Adrenal gland (tissue), 9 donors: ENCODE measurements at regions not wholly inside any gene's neighbourhood (a gene's known extent, or its start where the extent isn't known, plus 50 kb on each side); places are given as distances from the start of the nearest gene placed in this dataset.

Experiments used
- DNase-seq, 7 donors: peaks; one replicate each; pipeline ENCODE4 v3.0.0-alpha.2; 2019 to 2020
- H3K27ac ChIP-seq, 5 donors: fragments of 200-600 bp; sonication (generic) in 4 of 5; 1 replicate in 3 of 5; 2 replicates in 2 of 5; pipeline versions ENCODE4 v1.5.1 to v1.8.0; 2016 to 2020; ENCODE audit warnings: mild to moderate bottlenecking in 1 of 5
- H3K27me3 ChIP-seq: fragments of 200-600 bp; 2 replicates; pipeline ENCODE4 v1.8.0; 2021
- H3K36me3 ChIP-seq, 2 donors: fragments of 200-600 bp; replicated peaks in 1 of 2; 1 replicate in 1 of 2; 2 replicates in 1 of 2; pipeline versions ENCODE4 v1.5.1 to v1.8.0; 2018 to 2022
- H3K4me1 ChIP-seq, 2 donors: fragments of 200-600 bp; replicated peaks in 1 of 2; 1 replicate in 1 of 2; 2 replicates in 1 of 2; pipeline versions ENCODE4 v1.5.1 to v1.8.0; 2018 to 2021
- H3K4me3 ChIP-seq, 4 donors: fragments of 200-600 bp; sonication (generic) in 3 of 4; one replicate each; pipeline ENCODE4 v1.5.1; 2016 to 2018
- H3K9me3 ChIP-seq, 3 donors: fragments of 200-600 bp; sonication (generic) in 1 of 3; replicated peaks in 1 of 3; 1 replicate in 2 of 3; 2 replicates in 1 of 3; pipeline versions ENCODE4 v1.5.1 to v1.8.0; 2016 to 2021
- POLR2A ChIP-seq, 2 donors: fragments of 450-650 bp; IDR thresholded peaks; one replicate each; pipeline ENCODE4 v1.6.1; 2017; ENCODE audit warnings: antibody characterized with exemption in 2 of 2, mild to moderate bottlenecking in 2 of 2, moderate library complexity in 1 of 2
- WGBS, 4 donors: extraction: QIAGEN DNeasy Blood & Tissue Kit in 2 of 4; methylation state at CpG; one replicate each; pipeline versions ENCODE4 v1.1.5 to v1.1.7; 2013 to 2017; 5-methylcytosine and 5-hydroxymethylcytosine counted together
- intact Hi-C, 2 donors: fragments of 100-400 bp; cut with DNase I; formaldehyde crosslinking; loops; one replicate each; pipeline versions ENCODE4 v1.14.1 to v1.15.0; 2022 to 2023
- TF ChIP-seq, protein P1 (sequence below), 6 experiments: fragments of 450-650 bp in 4 of 6; fragments of 200-600 bp in 2 of 6; sonication (generic) in 1 of 6; IDR thresholded peaks; 1 replicate in 5 of 6; 2 replicates in 1 of 6; pipeline versions ENCODE4 v1.5.1 to v1.8.0; 2016 to 2021; ENCODE audit warnings: antibody characterized with exemption in 6 of 6, mild to moderate bottlenecking in 2 of 6, moderate library complexity in 1 of 6
- donor health status: healthy with polysubstance abuse.
- donor health status: Bipolar disorder and iron deficiency.
- donor health status: DM: yes; HTN: yes; CAD: no.
- donor health status: DM: no; HTN: no; CAD: no.
- donor health status: DM: no; HTN: no; CAD: no.

DNA sequence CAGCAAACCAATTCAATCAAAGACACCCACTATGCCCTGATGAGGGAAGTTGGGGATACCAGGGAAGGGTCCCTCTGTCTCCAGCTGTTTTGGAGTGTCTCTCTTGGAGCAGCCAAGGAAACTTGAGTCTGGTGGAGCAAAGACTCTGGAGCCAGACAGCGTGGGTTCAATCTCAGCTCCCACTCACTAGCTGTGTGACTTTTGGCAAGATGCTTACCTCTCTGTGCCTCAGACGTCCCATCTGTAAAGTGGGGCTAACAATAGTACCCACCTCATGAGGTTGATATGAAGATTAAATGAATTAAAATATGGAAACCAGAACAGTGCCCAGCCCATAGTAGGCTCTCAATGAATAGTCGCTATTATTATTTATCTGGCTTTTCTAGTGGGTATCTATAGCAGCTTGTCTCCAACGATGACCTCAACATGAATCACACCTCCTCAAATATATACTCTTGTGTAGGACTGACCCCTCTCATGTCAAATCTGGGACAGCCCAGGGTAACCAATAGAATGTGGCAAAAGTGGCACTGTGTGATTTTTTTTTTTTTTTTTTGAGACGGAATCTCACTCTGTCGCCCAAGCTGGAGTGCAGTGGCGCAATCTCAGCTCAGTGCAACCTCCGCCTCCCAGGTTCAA, 99.2 kb upstream of the FOXP4 start:
- H3K27ac ChIP-seq: no peak overlapping the region
- H3K4me3 ChIP-seq: no peak overlapping the region
- H3K27me3 ChIP-seq: peaks cover 9% of the 10 kb centered on the region
- H3K4me1 ChIP-seq: peaks cover 4 to 9% of the 10 kb centered on the region in 2 donors
- H3K36me3 ChIP-seq: no peaks in the 10 kb centered on the region
- 81 to 91% (median 85%) methylated on average over 8 of the region's 8 CpGs for WGBS, 4 donors
- H3K9me3 ChIP-seq: no peaks in the 10 kb centered on the region
- intact Hi-C loops: no loop called here
- TF ChIP-seq, protein P1, sequence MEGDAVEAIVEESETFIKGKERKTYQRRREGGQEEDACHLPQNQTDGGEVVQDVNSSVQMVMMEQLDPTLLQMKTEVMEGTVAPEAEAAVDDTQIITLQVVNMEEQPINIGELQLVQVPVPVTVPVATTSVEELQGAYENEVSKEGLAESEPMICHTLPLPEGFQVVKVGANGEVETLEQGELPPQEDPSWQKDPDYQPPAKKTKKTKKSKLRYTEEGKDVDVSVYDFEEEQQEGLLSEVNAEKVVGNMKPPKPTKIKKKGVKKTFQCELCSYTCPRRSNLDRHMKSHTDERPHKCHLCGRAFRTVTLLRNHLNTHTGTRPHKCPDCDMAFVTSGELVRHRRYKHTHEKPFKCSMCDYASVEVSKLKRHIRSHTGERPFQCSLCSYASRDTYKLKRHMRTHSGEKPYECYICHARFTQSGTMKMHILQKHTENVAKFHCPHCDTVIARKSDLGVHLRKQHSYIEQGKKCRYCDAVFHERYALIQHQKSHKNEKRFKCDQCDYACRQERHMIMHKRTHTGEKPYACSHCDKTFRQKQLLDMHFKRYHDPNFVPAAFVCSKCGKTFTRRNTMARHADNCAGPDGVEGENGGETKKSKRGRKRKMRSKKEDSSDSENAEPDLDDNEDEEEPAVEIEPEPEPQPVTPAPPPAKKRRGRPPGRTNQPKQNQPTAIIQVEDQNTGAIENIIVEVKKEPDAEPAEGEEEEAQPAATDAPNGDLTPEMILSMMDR (IDR thresholded peaks at IDR 0.05): no peak
- no peak for TF ChIP-seq POLR2A (IDR thresholded peaks at IDR 0.05)
- DNase-seq: no peak

DNA sequence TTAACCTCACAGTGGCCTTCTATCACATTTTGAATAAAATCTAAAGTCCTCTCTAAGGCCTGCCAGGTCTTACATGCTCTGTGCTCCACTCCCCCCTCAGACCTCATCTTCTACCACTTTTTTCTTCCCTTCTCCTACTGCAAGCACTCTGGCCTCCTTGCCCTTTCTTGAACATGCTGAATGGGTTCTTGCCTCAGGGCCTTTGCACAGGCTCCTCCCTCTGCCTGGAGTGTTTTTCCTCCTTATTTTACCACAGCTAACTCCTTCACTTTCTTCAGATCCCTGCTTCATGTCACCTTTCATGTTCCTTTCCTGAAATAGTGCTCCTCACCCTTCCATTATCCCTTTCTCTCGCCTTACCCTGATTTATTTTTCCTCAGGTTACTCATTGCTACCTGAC, 97.9 kb upstream of the FOXP4 start:
- WGBS, 4 donors: 95 to 100% (median 100%) methylated on average over 1 of the region's 1 CpG
- intact Hi-C loops: no loop called here
- DNase-seq: no peak
- Histone ChIP-seq H3K27ac (no peak overlapping the region), H3K4me1 (peaks cover 0 to 5% of the 10 kb centered on the region in 2 donors), H3K4me3 (no peak overlapping the region), H3K36me3 (no peaks in the 10 kb centered on the region), H3K9me3 (no peaks in the 10 kb centered on the region), H3K27me3 (no peaks in the 10 kb centered on the region)
- no peak for TF ChIP-seq POLR2A (IDR thresholded peaks at IDR 0.05)
- TF ChIP-seq, protein P1 (IDR thresholded peaks at IDR 0.05): no peak

DNA sequence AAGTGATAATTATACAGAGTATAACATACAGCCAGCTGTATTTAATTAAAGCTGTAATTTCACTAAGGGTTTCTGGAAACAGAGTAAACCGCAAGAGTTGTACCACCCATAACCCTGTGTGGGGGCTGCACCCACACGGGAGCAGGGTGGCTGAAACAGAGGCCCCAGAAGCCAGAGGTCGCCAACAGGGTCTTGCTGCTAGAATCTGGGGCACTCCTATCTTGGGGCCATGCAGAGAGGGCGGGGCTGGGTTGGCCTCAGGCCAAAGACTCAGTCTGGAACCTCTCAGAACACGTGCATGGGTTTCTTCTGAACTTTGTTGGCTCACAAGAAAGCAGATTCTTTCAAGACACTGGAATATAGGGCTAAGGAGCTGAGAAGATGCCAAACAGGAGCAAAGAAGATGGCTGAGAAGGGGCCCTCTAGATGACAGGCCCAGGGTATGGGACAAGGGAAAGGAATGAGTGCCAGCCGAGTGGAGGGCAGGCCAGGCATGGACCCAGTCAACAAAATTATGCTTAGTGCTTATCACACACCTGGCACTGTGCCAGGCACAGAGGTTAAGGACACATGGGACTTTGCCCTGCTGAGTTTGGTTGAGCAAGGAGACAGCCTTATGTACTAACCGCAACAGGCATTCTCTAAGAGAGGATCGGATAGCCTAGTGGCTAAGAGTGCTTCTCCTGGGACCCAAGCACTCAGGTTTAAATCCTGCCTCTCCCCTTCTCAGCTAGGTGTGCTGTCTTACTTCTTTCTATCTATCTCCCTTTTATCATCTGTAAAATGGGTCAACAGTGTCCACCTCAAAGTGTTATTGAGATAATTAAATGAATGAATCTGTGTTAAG, 96.6 kb upstream of the FOXP4 start:
- 58 to 68% (median 60%) methylated on average over 7 to 8 of the region's 8 CpGs for WGBS, 4 donors
- Histone ChIP-seq H3K4me1 (peaks cover 0 to 5% of the 10 kb centered on the region in 2 donors), H3K36me3 (no peaks in the 10 kb centered on the region), H3K27me3 (no peaks in the 10 kb centered on the region), H3K27ac (peak overlapping the region in 1 of 5 donors; percentile 50), H3K4me3 (no peak overlapping the region), H3K9me3 (no peaks in the 10 kb centered on the region)
- intact Hi-C loops: no loop called here
- DNase-seq: peak in 5 of 7 donors; percentile 48 to 62 (median 52)
- TF ChIP-seq, protein P1 (IDR thresholded peaks at IDR 0.05): no peak
- no peak for TF ChIP-seq POLR2A (IDR thresholded peaks at IDR 0.05)

DNA sequence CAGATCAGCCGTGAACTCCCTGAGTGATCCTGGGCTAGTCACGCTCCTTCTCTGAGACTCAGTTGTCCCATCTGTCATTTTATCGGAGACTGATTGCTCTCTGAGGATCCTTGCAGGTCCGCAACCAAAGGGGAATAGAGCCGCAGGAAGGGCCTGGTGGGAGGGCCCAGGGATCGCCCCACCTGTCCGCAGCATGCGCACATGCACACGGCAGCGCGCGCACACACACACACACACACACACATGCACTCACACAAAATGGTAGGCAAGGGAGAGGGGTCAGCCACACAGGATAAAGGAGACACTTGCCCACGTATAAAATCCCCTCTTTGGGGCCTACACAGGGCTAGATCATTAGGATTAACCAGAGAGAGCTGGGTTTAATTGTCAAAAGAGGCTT, 95.6 kb upstream of the FOXP4 start:
- Histone ChIP-seq H3K4me1 (peaks cover 0 to 5% of the 10 kb centered on the region in 2 donors), H3K4me3 (no peak overlapping the region), H3K36me3 (no peaks in the 10 kb centered on the region), H3K9me3 (no peaks in the 10 kb centered on the region), H3K27me3 (no peaks in the 10 kb centered on the region), H3K27ac (peak overlapping the region in 1 of 5 donors; percentile 50)
- intact Hi-C loops: no loop called here
- WGBS, 4 donors: 90 to 95% (median 94%) methylated on average over 5 to 13 of the region's 13 CpGs
- no peak for TF ChIP-seq POLR2A (IDR thresholded peaks at IDR 0.05)
- TF ChIP-seq, protein P1 (IDR thresholded peaks at IDR 0.05): no peak
- no peak for DNase-seq
